Thoracic aorta (tissue), 2 donors: ENCODE measurements at regions not wholly inside any gene's neighbourhood (a gene's known extent, or its start where the extent isn't known, plus 50 kb on each side); places are given as distances from the start of the nearest gene placed in this dataset.

Source experiments
- ATAC-seq: fragments of 150-250 bp; one replicate; pipeline ENCODE4 v1.8.0; 2017; ENCODE audit warnings: low read depth; ENCODE audit not compliant: insufficient number of reproducible peaks, low FRiP score
- DNase-seq: peaks from one replicate; pipeline ENCODE4 v3.0.0-alpha.2; 2020; ENCODE audit warnings: low spot score
- H3K27ac ChIP-seq, 2 donors: fragments of 200-600 bp; sonication (generic); 1 replicate in 1 of 2; 2 replicates in 1 of 2; pipeline ENCODE4 v1.5.1; 2016; ENCODE audit warnings: mild to moderate bottlenecking in 2 of 2, moderate library complexity in 2 of 2
- H3K27me3 ChIP-seq: fragments of 200-600 bp; sonication (generic); replicated peaks from 2 replicates; pipeline ENCODE4 v1.6.0; 2016; ENCODE audit warnings: mild to moderate bottlenecking; ENCODE audit not compliant: insufficient read depth
- H3K36me3 ChIP-seq: fragments of 200-600 bp; sonication (generic); one replicate; pipeline ENCODE4 v1.5.1; 2016
- H3K4me1 ChIP-seq, 2 donors: fragments of 200-600 bp; sonication (generic); 1 replicate in 1 of 2; 2 replicates in 1 of 2; pipeline versions ENCODE4 v1.5.1 to v1.6.0; 2016; ENCODE audit warnings: low read depth in 2 of 2, mild to moderate bottlenecking in 1 of 2; ENCODE audit not compliant: control insufficient read depth in 1 of 2
- H3K4me3 ChIP-seq: fragments of 200-600 bp; sonication (generic); 2 replicates; pipeline ENCODE4 v1.5.1; 2016; ENCODE audit warnings: mild to moderate bottlenecking
- H3K9me3 ChIP-seq: fragments of 200-600 bp; sonication (generic); 2 replicates; pipeline ENCODE4 v1.5.1; 2016
- CTCF ChIP-seq: fragments of 200-600 bp; sonication (generic); IDR thresholded peaks from one replicate; pipeline ENCODE4 v1.5.1; 2019; ENCODE audit warnings: antibody characterized with exemption

GRCh38 chr11:82270870-82271269 lies 462.8 kb downstream of the FAM181B start:
- no peak for ATAC-seq
- no peak for TF ChIP-seq CTCF
- H3K27me3 ChIP-seq: no peaks in the 10 kb centered on the region
- DNase-seq: no peak
- no peak overlapping the region for H3K4me3 ChIP-seq
- no peaks in the 10 kb centered on the region for H3K9me3 ChIP-seq
- H3K27ac ChIP-seq: no peak overlapping the region
- H3K36me3 ChIP-seq: no peaks in the 10 kb centered on the region
- H3K4me1 ChIP-seq: no peaks in the 10 kb centered on the region

GRCh38 chr11:82268627-82269026 lies 465.0 kb downstream of the FAM181B start:
- H3K4me3 ChIP-seq: no peak overlapping the region
- no peaks in the 10 kb centered on the region for H3K4me1 ChIP-seq
- no peak overlapping the region for H3K27ac ChIP-seq
- no peaks in the 10 kb centered on the region for H3K9me3 ChIP-seq
- H3K36me3 ChIP-seq: no peaks in the 10 kb centered on the region
- DNase-seq: no peak
- no peaks in the 10 kb centered on the region for H3K27me3 ChIP-seq
- TF ChIP-seq CTCF: no peak
- ATAC-seq: no peak

- Histone ChIP-seq H3K4me1 (no peaks in the 10 kb centered on the region), H3K27me3 (no peaks in the 10 kb centered on the region), H3K9me3 (no peaks in the 10 kb centered on the region), H3K36me3 (no peaks in the 10 kb centered on the region), H3K27ac (no peak overlapping the region), H3K4me3 (no peak overlapping the region)
- no peak for ATAC-seq
- no peak for TF ChIP-seq CTCF
- no peak for DNase-seq
These were observed 466.5 kb downstream of the FAM181B start for GRCh38 chr11:82267186-82267585.

- H3K4me1 ChIP-seq: no peaks in the 10 kb centered on the region
- DNase-seq (no peak), ATAC-seq (no peak)
- H3K27ac ChIP-seq: no peak overlapping the region
- no peak for TF ChIP-seq CTCF
- no peaks in the 10 kb centered on the region for H3K27me3 ChIP-seq
- H3K9me3 ChIP-seq: no peaks in the 10 kb centered on the region
- H3K4me3 ChIP-seq: no peak overlapping the region
- no peaks in the 10 kb centered on the region for H3K36me3 ChIP-seq
These were observed 472.3 kb downstream of the FAM181B start for GRCh38 chr11:82261367-82261766.

GRCh38 chr11:82250047-82250446 lies 483.6 kb downstream of the FAM181B start:
- no peak overlapping the region for H3K4me3 ChIP-seq
- ATAC-seq (no peak), DNase-seq (no peak)
- no peaks in the 10 kb centered on the region for H3K27me3 ChIP-seq
- H3K36me3 ChIP-seq: no peaks in the 10 kb centered on the region
- no peak overlapping the region for H3K27ac ChIP-seq
- no peaks in the 10 kb centered on the region for H3K9me3 ChIP-seq
- no peaks in the 10 kb centered on the region for H3K4me1 ChIP-seq
- TF ChIP-seq CTCF: no peak
